Suprapubic skin (tissue), 4 donors: ENCODE measurements at regions not wholly inside any gene's neighbourhood (a gene's known extent, or its start where the extent isn't known, plus 50 kb on each side); places are given as distances from the start of the nearest gene placed in this dataset.

Experiments
- DNase-seq, 2 donors: peaks; one replicate each; pipeline ENCODE4 v3.0.0-alpha.2; 2019; ENCODE audit warnings: low spot score in 2 of 2
- H3K27ac ChIP-seq: fragments of 200-600 bp; sonication (generic); one replicate; pipeline ENCODE4 v1.5.1; 2019
- H3K27me3 ChIP-seq: fragments of 200-600 bp; sonication (generic); one replicate; pipeline ENCODE4 v1.5.1; 2019
- H3K36me3 ChIP-seq: fragments of 200-600 bp; sonication (generic); one replicate; pipeline ENCODE4 v1.5.1; 2019
- H3K4me1 ChIP-seq: fragments of 200-600 bp; sonication (generic); one replicate; pipeline ENCODE4 v1.5.1; 2019
- H3K4me3 ChIP-seq: fragments of 200-600 bp; sonication (generic); one replicate; pipeline ENCODE4 v1.5.1; 2019; ENCODE audit warnings: mild to moderate bottlenecking
- H3K9me3 ChIP-seq: fragments of 200-600 bp; sonication (generic); one replicate; pipeline ENCODE4 v1.5.1; 2019
- EP300 ChIP-seq: sonication (generic); formaldehyde crosslinking; IDR thresholded peaks from one replicate; pipeline ENCODE4 v1.6.1; 2017; ENCODE audit warnings: antibody characterized with exemption
- POLR2A ChIP-seq, 2 donors: fragments of 450-650 bp; IDR thresholded peaks; one replicate each; pipeline ENCODE4 v1.6.1; 2017; ENCODE audit warnings: antibody characterized with exemption in 2 of 2, mild to moderate bottlenecking in 2 of 2, moderate library complexity in 2 of 2
- POLR2AphosphoS5 ChIP-seq, 3 donors: sonication (generic); formaldehyde crosslinking; IDR thresholded peaks; one replicate each; pipeline ENCODE4 v1.6.1; 2017; ENCODE audit warnings: antibody characterized with exemption in 3 of 3
- WGBS: methylation state at CpG from one replicate; pipeline ENCODE4 v1.1.5; 2018; 5-methylcytosine and 5-hydroxymethylcytosine counted together
- TF ChIP-seq, protein P1 (sequence below), 2 donors: fragments of 200-600 bp in 1 of 2; fragments of 450-650 bp in 1 of 2; sonication (generic) in 1 of 2; IDR thresholded peaks; one replicate each; pipeline ENCODE4 v1.5.1; 2016 to 2019; ENCODE audit warnings: antibody characterized with exemption in 2 of 2, mild to moderate bottlenecking in 1 of 2, moderate library complexity in 1 of 2

DNA sequence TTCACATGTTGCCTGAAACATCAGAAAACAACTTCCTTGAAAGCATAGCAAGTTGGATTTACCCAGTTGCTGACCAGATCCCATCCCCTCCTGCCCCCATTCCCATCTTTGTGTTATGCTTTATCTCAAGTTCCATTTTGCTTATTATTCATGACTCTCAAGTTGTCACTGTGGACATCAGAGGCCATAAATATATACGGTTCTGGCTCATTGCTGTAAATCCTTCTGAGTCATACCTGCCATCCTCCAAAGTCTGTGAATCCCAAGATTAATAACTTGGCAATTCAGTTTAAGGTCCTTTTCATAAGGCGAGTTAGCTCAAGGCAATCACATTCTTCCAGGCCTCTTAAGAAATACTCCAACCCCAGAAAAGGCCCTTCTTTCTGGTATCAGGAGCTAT, 126.2 kb upstream of the C2CD4B start:
- WGBS = 68% methylated on average over 2 of the region's 2 CpGs
- H3K9me3 ChIP-seq = no peaks in the 10 kb centered on the region
- DNase-seq = no peak
- peaks cover 7% of the 10 kb centered on the region for H3K27me3 ChIP-seq
- no peaks in the 10 kb centered on the region for H3K36me3 ChIP-seq
- no peak overlapping the region for H3K4me3 ChIP-seq
- TF ChIP-seq, protein P1, sequence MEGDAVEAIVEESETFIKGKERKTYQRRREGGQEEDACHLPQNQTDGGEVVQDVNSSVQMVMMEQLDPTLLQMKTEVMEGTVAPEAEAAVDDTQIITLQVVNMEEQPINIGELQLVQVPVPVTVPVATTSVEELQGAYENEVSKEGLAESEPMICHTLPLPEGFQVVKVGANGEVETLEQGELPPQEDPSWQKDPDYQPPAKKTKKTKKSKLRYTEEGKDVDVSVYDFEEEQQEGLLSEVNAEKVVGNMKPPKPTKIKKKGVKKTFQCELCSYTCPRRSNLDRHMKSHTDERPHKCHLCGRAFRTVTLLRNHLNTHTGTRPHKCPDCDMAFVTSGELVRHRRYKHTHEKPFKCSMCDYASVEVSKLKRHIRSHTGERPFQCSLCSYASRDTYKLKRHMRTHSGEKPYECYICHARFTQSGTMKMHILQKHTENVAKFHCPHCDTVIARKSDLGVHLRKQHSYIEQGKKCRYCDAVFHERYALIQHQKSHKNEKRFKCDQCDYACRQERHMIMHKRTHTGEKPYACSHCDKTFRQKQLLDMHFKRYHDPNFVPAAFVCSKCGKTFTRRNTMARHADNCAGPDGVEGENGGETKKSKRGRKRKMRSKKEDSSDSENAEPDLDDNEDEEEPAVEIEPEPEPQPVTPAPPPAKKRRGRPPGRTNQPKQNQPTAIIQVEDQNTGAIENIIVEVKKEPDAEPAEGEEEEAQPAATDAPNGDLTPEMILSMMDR (IDR thresholded peaks at IDR 0.05) = no peak
- TF ChIP-seq EP300 (no peak), POLR2AphosphoS5 (IDR thresholded peaks at IDR 0.05) (no peak), POLR2A (IDR thresholded peaks at IDR 0.05) (no peak)
- H3K27ac ChIP-seq = no peak overlapping the region
- H3K4me1 ChIP-seq = no peaks in the 10 kb centered on the region

DNA sequence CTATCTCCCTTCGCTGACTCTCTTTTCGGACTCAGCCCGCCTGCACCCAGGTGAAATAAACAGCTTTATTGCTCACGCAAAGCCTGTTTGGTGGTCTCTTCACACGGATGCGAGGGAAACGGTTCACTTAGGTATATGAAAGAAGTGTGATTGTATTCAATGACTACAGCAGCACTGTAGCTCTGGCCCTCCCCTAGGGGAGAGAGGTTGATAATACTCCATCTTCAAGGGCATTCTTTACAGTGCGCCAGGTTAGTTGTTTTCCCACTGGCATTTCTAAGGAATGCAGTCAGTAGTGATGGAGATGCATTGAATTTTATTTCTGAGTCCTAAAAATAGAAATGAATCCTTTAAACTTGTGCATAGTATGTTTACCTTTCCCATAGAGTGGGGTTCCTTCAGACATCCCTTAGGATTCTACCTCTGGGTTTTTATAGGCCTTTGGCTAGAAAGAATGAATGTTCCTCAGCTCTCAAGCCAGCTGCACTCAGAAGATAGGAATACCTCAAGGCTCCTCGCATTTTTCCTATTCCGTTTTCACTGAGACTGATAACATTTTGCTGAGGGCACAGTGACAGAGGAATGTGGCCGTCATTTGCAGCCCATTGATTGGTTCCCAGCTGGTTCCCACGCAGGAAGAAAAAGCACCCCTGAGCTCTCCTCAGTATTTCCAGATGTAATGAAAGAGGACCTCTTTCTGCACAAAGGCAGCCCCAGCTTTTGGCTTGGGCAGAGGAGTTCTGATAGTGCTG, 131.8 kb upstream of the C2CD4B start:
- TF ChIP-seq POLR2AphosphoS5 (IDR thresholded peaks at IDR 0.05) = no peak
- TF ChIP-seq POLR2A (IDR thresholded peaks at IDR 0.05) = no peak
- TF ChIP-seq, protein P1 (IDR thresholded peaks at IDR 0.05) = no peak
- TF ChIP-seq EP300 = no peak
- H3K4me1 ChIP-seq = peaks cover 2% of the 10 kb centered on the region
- DNase-seq = no peak
- no peak overlapping the region for H3K27ac ChIP-seq
- 71% methylated on average over 12 of the region's 12 CpGs for WGBS
- H3K4me3 ChIP-seq = no peak overlapping the region
- no peaks in the 10 kb centered on the region for H3K36me3 ChIP-seq
- no peaks in the 10 kb centered on the region for H3K27me3 ChIP-seq
- H3K9me3 ChIP-seq = no peaks in the 10 kb centered on the region

DNA sequence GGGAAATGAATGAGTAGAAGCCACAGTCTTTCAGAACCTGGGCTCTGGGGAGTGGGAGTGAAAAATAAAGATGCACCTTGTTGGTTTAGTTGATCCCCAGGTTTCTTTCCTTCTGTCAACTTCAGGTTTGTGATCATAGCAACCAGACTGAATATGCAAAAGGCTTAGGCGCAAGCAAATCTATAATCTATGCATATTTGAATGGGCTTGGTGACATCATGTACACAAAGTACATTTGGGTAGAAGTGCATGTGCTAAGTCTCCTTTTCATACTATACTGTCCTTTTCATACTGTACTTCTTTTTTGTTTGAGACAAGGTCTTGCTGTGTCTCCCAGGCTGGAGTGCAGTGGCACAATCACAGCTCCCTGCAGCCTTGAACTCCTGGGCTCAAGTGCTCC, 132.4 kb upstream of the C2CD4B start:
- 88% methylated on average over 1 of the region's 1 CpG for WGBS
- TF ChIP-seq POLR2AphosphoS5 (IDR thresholded peaks at IDR 0.05) = no peak
- TF ChIP-seq, protein P1 (IDR thresholded peaks at IDR 0.05) = no peak
- TF ChIP-seq EP300 = no peak
- no peak for TF ChIP-seq POLR2A (IDR thresholded peaks at IDR 0.05)
- H3K36me3 ChIP-seq = no peaks in the 10 kb centered on the region

DNA sequence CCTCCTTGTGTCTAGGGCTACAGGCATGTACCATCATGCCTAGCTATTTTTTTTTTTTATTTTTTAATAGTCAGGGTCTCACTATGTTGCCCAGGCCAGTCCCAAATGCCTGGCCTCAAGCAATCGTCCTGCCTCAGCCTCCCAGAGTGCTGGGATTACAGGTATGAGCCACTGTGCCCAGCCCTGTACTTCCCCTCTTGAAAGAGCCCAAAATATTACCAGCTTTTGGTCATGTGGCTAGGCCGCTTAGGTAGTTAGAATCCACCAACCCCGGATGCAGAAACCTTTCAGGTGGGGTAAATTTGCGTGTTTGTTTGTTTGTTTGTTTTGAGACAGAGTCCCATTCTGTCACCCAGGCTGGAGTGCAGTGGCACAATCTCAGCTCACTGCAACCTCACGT, 132.8 kb upstream of the C2CD4B start:
- Histone ChIP-seq H3K27me3 (no peaks in the 10 kb centered on the region), H3K4me1 (peaks cover 3% of the 10 kb centered on the region), H3K27ac (no peak overlapping the region), H3K9me3 (no peaks in the 10 kb centered on the region), H3K4me3 (no peak overlapping the region), H3K36me3 (no peaks in the 10 kb centered on the region)
- TF ChIP-seq POLR2AphosphoS5 (IDR thresholded peaks at IDR 0.05) = no peak
- TF ChIP-seq, protein P1 (IDR thresholded peaks at IDR 0.05) = no peak
- TF ChIP-seq EP300 = no peak
- TF ChIP-seq POLR2A (IDR thresholded peaks at IDR 0.05) = no peak
- DNase-seq = no peak
- 78% methylated on average over 5 of the region's 5 CpGs for WGBS

More for the DNA sequence above, 132.4 kb upstream of the C2CD4B start:
- no peak overlapping the region for H3K27ac ChIP-seq
- no peaks in the 10 kb centered on the region for H3K9me3 ChIP-seq
- H3K27me3 ChIP-seq = no peaks in the 10 kb centered on the region
- no peak for DNase-seq
- H3K4me1 ChIP-seq = peaks cover 3% of the 10 kb centered on the region
- H3K4me3 ChIP-seq = no peak overlapping the region

DNA sequence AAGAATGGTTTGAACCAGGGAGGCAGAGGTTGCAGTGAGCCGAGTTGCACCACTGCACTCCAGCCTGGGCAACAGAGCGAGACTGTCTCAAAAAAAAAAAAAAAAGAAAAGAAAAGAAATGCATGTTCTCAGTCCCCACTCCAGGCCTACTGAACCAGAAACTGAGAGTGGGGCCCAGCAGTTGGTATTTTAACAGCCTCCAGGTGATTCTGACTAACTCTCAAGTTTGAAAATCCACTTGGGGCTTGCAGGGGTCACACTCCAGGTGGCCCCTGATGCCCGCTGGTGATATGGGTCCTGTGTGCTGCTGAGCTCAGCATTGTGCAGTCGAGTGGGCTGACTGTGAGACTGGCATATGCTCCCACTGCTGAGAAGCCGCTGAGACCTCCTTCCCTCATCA, 133.7 kb upstream of the C2CD4B start:
- no peaks in the 10 kb centered on the region for H3K27me3 ChIP-seq
- peaks cover 3% of the 10 kb centered on the region for H3K4me1 ChIP-seq
- no peak overlapping the region for H3K4me3 ChIP-seq
- no peak for DNase-seq
- no peaks in the 10 kb centered on the region for H3K36me3 ChIP-seq
- no peak overlapping the region for H3K27ac ChIP-seq
- no peaks in the 10 kb centered on the region for H3K9me3 ChIP-seq
- TF ChIP-seq EP300 = no peak
- TF ChIP-seq POLR2AphosphoS5 (IDR thresholded peaks at IDR 0.05) = no peak
- TF ChIP-seq POLR2A (IDR thresholded peaks at IDR 0.05) = no peak
- TF ChIP-seq, protein P1 (IDR thresholded peaks at IDR 0.05) = no peak
- WGBS = 98% methylated on average over 5 of the region's 5 CpGs
